HT-29 (cell line): ENCODE measurements at regions not wholly inside any gene's neighbourhood (a gene's known extent, or its start where the extent isn't known, plus 50 kb on each side); places are given as distances from the start of the nearest gene placed in this dataset.
"Not testable (repeated sequence)": the region's sequence is repeated elsewhere in the genome, so short reads cannot be mapped to it uniquely, and the experiment has no call there.

Experiments used
- DNase-seq: peaks from one replicate; pipeline ENCODE4 v3.0.0-alpha.2; 2015; ENCODE audit warnings: low spot score

GRCh38 chrX:40788698-40789097, 53.4 kb upstream of the MED14 start:
- not testable (repeated sequence) for DNase-seq

- DNase-seq: no peak
Measured at GRCh38 chrX:40792433-40792832, 57.1 kb upstream of the MED14 start.

- not testable (repeated sequence) for DNase-seq
Measured at GRCh38 chrX:40794829-40795130, 59.4 kb upstream of the MED14 start.

- not testable (repeated sequence) for DNase-seq
Measured at GRCh38 chrX:40799745-40800144, 64.4 kb upstream of the MED14 start.

- no peak for DNase-seq
Measured at GRCh38 chrX:40805404-40805803, 70.1 kb upstream of the MED14 start.

- DNase-seq: no peak
Measured at GRCh38 chrX:40806513-40807220, 71.3 kb upstream of the MED14 start.

- DNase-seq: no peak
Measured at GRCh38 chrX:40807384-40807783, 72.0 kb upstream of the MED14 start.

GRCh38 chrX:40808203-40808602, 72.9 kb upstream of the MED14 start:
- no peak for DNase-seq

GRCh38 chrX:40809210-40809609, 73.9 kb upstream of the MED14 start:
- no peak for DNase-seq

GRCh38 chrX:40815045-40815444, 79.7 kb upstream of the MED14 start:
- DNase-seq: not testable (repeated sequence)

GRCh38 chrX:40816906-40817305, 81.6 kb upstream of the MED14 start:
- DNase-seq: no peak

- DNase-seq: no peak
Measured at GRCh38 chrX:40818236-40818635, 82.9 kb upstream of the MED14 start.

GRCh38 chrX:40821780-40822179, 86.4 kb upstream of the MED14 start:
- DNase-seq: no peak

- no peak for DNase-seq
Measured at GRCh38 chrX:40827331-40827730, 92.0 kb upstream of the MED14 start.

- DNase-seq: no peak
Measured at GRCh38 chrX:40831750-40832149, 96.4 kb upstream of the MED14 start.

GRCh38 chrX:40832723-40833122, 97.4 kb upstream of the MED14 start:
- no peak for DNase-seq

- no peak for DNase-seq
Measured at GRCh38 chrX:40834225-40834624, 98.9 kb upstream of the MED14 start.

- DNase-seq: no peak
Measured at GRCh38 chrX:40835526-40835925, 100.2 kb upstream of the MED14 start.

GRCh38 chrX:40843643-40844042, 108.3 kb upstream of the MED14 start:
- DNase-seq: no peak

GRCh38 chrX:40844471-40844870, 109.1 kb upstream of the MED14 start:
- DNase-seq: no peak

GRCh38 chrX:40845331-40845911, 110.1 kb upstream of the MED14 start:
- DNase-seq: no peak

GRCh38 chrX:40849906-40850823, 114.8 kb upstream of the MED14 start:
- no peak for DNase-seq

GRCh38 chrX:40852586-40852985, 117.2 kb upstream of the MED14 start:
- DNase-seq: no peak
